Kidney (tissue), 13 donors: ENCODE measurements at regions not wholly inside any gene's neighbourhood (a gene's known extent, or its start where the extent isn't known, plus 50 kb on each side); places are given as distances from the start of the nearest gene placed in this dataset.
"Not testable (repeated sequence)": the region's sequence is repeated elsewhere in the genome, so short reads cannot be mapped to it uniquely, and the experiment has no call there.

Source experiments
- DNase-seq, 5 donors: peaks; one replicate each; pipeline ENCODE4 v3.0.0-alpha.2; 2013 to 2020
- FAIRE-seq: peaks from 2 replicates; lab custom pipeline; 2012; peaks lifted over from hg19 to GRCh38; lab: Jason Lieb, UNC
- H3K27ac ChIP-seq, 2 donors: one replicate each; pipeline ENCODE4 v1.7.0; 2013; ENCODE audit warnings: low read depth in 2 of 2, low read length in 2 of 2, inconsistent platforms in 1 of 2
- H3K27me3 ChIP-seq: one replicate; pipeline ENCODE4 v1.7.1; 2013; ENCODE audit warnings: low read length, inconsistent platforms; ENCODE audit not compliant: control insufficient read depth, insufficient read depth
- H3K36me3 ChIP-seq, 3 donors: one replicate each; pipeline versions ENCODE4 v1.7.0 to v1.7.1; 2013; ENCODE audit warnings: low read length in 3 of 3, control low read depth in 1 of 3, inconsistent platforms in 1 of 3; ENCODE audit not compliant: insufficient read depth in 3 of 3, control insufficient read depth in 2 of 3
- H3K4me1 ChIP-seq, 3 donors: one replicate each; pipeline versions ENCODE4 v1.7.0 to v1.7.1; 2013; ENCODE audit warnings: low read length in 3 of 3, inconsistent platforms in 1 of 3, low read depth in 1 of 3; ENCODE audit not compliant: control insufficient read depth in 2 of 3, insufficient read depth in 2 of 3
- H3K4me3 ChIP-seq, 3 donors: one replicate each; pipeline versions ENCODE4 v1.7.0 to v1.8.1; 2013; ENCODE audit warnings: low read length in 3 of 3, control low read depth in 1 of 3, inconsistent platforms in 1 of 3
- H3K9ac ChIP-seq, 3 donors: one replicate each; pipeline versions ENCODE4 v1.7.0 to v1.7.1; 2013; ENCODE audit warnings: low read length in 3 of 3, control low read depth in 1 of 3, inconsistent platforms in 1 of 3
- H3K9me3 ChIP-seq, 3 donors: one replicate each; pipeline versions ENCODE4 v1.7.0 to v1.7.1; 2013; ENCODE audit warnings: low read length in 3 of 3, control low read depth in 1 of 3, inconsistent platforms in 1 of 3; ENCODE audit not compliant: control insufficient read depth in 2 of 3, insufficient read depth in 1 of 3
- CTCF ChIP-seq: IDR thresholded peaks from 3 replicates; pipeline ENCODE4 v1.5.1; 2012; ENCODE audit warnings: mild to moderate bottlenecking, moderate library complexity, borderline replicate concordance; ENCODE audit not compliant: insufficient read depth; ENCODE audit errors: extremely low read depth
- intact Hi-C: fragments of 100-400 bp; cut with DNase I; formaldehyde crosslinking; loops from one replicate; pipeline ENCODE4 v1.11.1; 2022
- donor health status: control.
- donor health status: control.
- donor health status: control.
- donor health status: control.
- donor health status: control.
- donor health status: DM: yes; HTN: yes; CAD: no.
- donor health status: Normal renal cell carcinoma (clear cell type).

DNA sequence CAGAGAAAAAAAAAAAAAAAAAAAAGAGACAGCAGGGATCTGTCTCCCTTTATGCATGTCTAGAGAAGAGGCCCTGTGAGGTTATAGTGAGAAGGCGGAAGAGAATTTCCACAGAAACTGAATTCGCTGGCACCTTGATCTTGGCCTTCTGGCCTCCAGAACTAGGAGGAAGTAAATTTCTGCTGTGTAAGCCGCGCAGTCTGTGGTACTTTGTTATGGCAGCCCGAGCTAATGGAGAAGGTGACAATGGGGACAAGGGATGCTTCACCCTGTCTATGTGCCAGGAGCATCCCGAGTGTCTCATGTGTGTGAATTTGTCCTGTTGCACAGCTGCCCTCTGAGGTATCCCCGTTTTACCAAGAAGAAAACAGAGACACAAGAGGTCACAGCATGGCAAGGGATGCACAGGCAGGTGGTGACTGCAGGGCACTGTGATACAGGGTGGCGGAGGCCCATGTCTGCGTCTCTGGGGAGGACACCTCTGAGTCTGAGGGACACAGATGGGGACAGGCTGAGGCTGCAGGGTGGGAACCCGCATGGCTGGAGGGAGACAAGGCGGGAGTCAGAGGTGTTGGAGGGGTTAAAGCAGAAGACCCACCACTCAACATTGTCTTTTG lies 100.3 kb downstream of the CRLF3 start:
- H3K27me3 ChIP-seq, intact Hi-C loops, H3K9me3 ChIP-seq, H3K9ac ChIP-seq, H3K27ac ChIP-seq, H3K4me1 ChIP-seq, FAIRE-seq, H3K4me3 ChIP-seq, H3K36me3 ChIP-seq: not testable (repeated sequence)
- peak in 2 of 5 donors; percentile 23 to 35 for DNase-seq

- FAIRE-seq, intact Hi-C loops: not testable (repeated sequence)
Observed at GRCh38 chr17:30722114-30722780, 102.2 kb downstream of the CRLF3 start.

GRCh38 chr17:30720971-30721370 lies 103.5 kb downstream of the CRLF3 start:
- H3K27ac ChIP-seq, H3K9ac ChIP-seq, H3K4me3 ChIP-seq, intact Hi-C loops, H3K36me3 ChIP-seq, H3K9me3 ChIP-seq, FAIRE-seq, H3K27me3 ChIP-seq, H3K4me1 ChIP-seq: not testable (repeated sequence)
- DNase-seq: peak in 2 of 5 donors; percentile 14 to 29

More at GRCh38 chr17:30722114-30722780, 102.2 kb downstream of the CRLF3 start:
- H3K4me3 ChIP-seq, H3K9ac ChIP-seq, H3K4me1 ChIP-seq, H3K27ac ChIP-seq, H3K9me3 ChIP-seq, H3K27me3 ChIP-seq, H3K36me3 ChIP-seq: not testable (repeated sequence)
- DNase-seq: peak in 2 of 5 donors; percentile 34 to 64

- no peak overlapping the region for H3K27ac ChIP-seq
- DNase-seq (peak in 2 of 5 donors; percentile 31 to 57), FAIRE-seq (no peak)
- no peaks in the 10 kb centered on the region for H3K4me1 ChIP-seq
- no peak for TF ChIP-seq CTCF
- no peak overlapping the region for H3K4me3 ChIP-seq
- intact Hi-C loops: no loop called here
- H3K36me3 ChIP-seq: no peaks in the 10 kb centered on the region
- no peaks in the 10 kb centered on the region for H3K9me3 ChIP-seq
- H3K27me3 ChIP-seq: no peaks in the 10 kb centered on the region
- H3K9ac ChIP-seq: no peak overlapping the region
Observed at GRCh38 chr17:30720013-30720471, 104.5 kb downstream of the CRLF3 start.
